ENCODE measurements at regions not wholly inside any gene's neighbourhood (a gene's known extent, or its start where the extent isn't known, plus 50 kb on each side); places are given as distances from the start of the nearest gene placed in this dataset.

- DNase-seq (ENCODE audit: extremely low spot score), result no peak
- TF ChIP-seq CTCF (IDR thresholded peaks at IDR 0.05; ENCODE audit: control extremely low read depth, extremely low read depth, low read depth, missing control alignments), result no peak
- CTCF ChIA-PET, result interaction anchor here (0.8 to 5.4 kb wide), 23 partner anchors 11 to 179 kb away, joined by 3 to 104 read pairs (median 6); partner anchors contain the start of gene CHD2
- POLR2A ChIA-PET, result interaction anchor here (0.8 to 3.3 kb wide), 8 partner anchors 14 to 113 kb away, joined by 3 to 22 read pairs (median 5); partner anchors contain the start of gene CHD2
Measured at GRCh38 chr15:92807971-92808571, 92.1 kb upstream of the CHD2 start.

GRCh38 chr15:92808598-92809063 is 91.5 kb upstream of the CHD2 start:
- TF ChIP-seq CTCF (IDR thresholded peaks at IDR 0.05; ENCODE audit: control extremely low read depth, extremely low read depth, low read depth, missing control alignments), result no peak
- DNase-seq (ENCODE audit: extremely low spot score), result peak; percentile 42
- ChIA-PET CTCF (interaction anchor here (0.8 to 5.4 kb wide), 29 partner anchors 9 to 179 kb away, joined by 3 to 104 read pairs (median 5); partner anchors contain the start of gene CHD2), POLR2A (interaction anchor here (0.6 to 3.3 kb wide), 11 partner anchors 12 to 113 kb away, joined by 3 to 22 read pairs (median 5); partner anchors contain the start of gene CHD2)

- DNase-seq (ENCODE audit: extremely low spot score), result peak; percentile 97
- ChIA-PET POLR2A (interaction anchor here (0.6 to 3.3 kb wide), 13 partner anchors 11 to 165 kb away, joined by 3 to 22 read pairs (median 5); partner anchors contain the start of gene CHD2), CTCF (interaction anchor here (0.8 to 5.4 kb wide), 29 partner anchors 8 to 180 kb away, joined by 3 to 104 read pairs (median 5); partner anchors contain the start of gene CHD2)
- peak; percentile 84 for TF ChIP-seq CTCF (IDR thresholded peaks at IDR 0.05; ENCODE audit: control extremely low read depth, extremely low read depth, low read depth, missing control alignments)
Measured at GRCh38 chr15:92809064-92809879, 90.9 kb upstream of the CHD2 start.

GRCh38 chr15:92809880-92810361 is 90.2 kb upstream of the CHD2 start:
- CTCF ChIA-PET, result interaction anchor here (0.8 to 5.4 kb wide), 18 partner anchors 7 to 135 kb away, joined by 3 to 104 read pairs (median 10); partner anchors contain the start of gene CHD2
- peak; percentile 51 for DNase-seq (ENCODE audit: extremely low spot score)
- POLR2A ChIA-PET, result interaction anchor here (0.6 to 3.3 kb wide), 9 partner anchors 10 to 165 kb away, joined by 5 to 22 read pairs (median 10); partner anchors contain the start of gene CHD2
- TF ChIP-seq CTCF (IDR thresholded peaks at IDR 0.05; ENCODE audit: control extremely low read depth, extremely low read depth, low read depth, missing control alignments), result no peak

- POLR2A ChIA-PET, result interaction anchor here (0.6 to 3.3 kb wide), 8 partner anchors 9 to 164 kb away, joined by 5 to 22 read pairs (median 7); partner anchors contain the start of gene CHD2
- no peak for TF ChIP-seq CTCF (IDR thresholded peaks at IDR 0.05; ENCODE audit: control extremely low read depth, extremely low read depth, low read depth, missing control alignments)
- CTCF ChIA-PET, result interaction anchor here (1.1 to 5.4 kb wide), 10 partner anchors 10 to 105 kb away, joined by 3 to 104 read pairs (median 30); no protein-coding TSS in a partner anchor
- DNase-seq (ENCODE audit: extremely low spot score), result no peak
Measured at GRCh38 chr15:92810418-92811138, 89.5 kb upstream of the CHD2 start.

Measured in GM10248 (cell line).